NCI-H1105 treated with DMSO at 0.1 percent for 48 hours (cell line): ENCODE measurements at regions not wholly inside any gene's neighbourhood (a gene's known extent, or its start where the extent isn't known, plus 50 kb on each side); places are given as distances from the start of the nearest gene placed in this dataset.
"Not testable (repeated sequence)": the region's sequence is repeated elsewhere in the genome, so short reads cannot be mapped to it uniquely, and the experiment has no call there.

Source experiments
- DNase-seq: peaks from one replicate; lab custom pipeline; 2025; lab: John Stamatoyannopoulos, UW

- no peak for DNase-seq
Observed at GRCh38 chr16:8113843-8114242, 476.5 kb downstream of the TMEM114 start.

GRCh38 chr16:8110572-8111514 lies 479.5 kb downstream of the TMEM114 start:
- DNase-seq, result no peak

GRCh38 chr16:8109510-8110369 lies 480.6 kb downstream of the TMEM114 start:
- DNase-seq, result no peak

GRCh38 chr16:8108991-8109509 lies 481.3 kb downstream of the TMEM114 start:
- DNase-seq, result no peak

- DNase-seq, result no peak
Observed at GRCh38 chr16:8107296-8107695, 483.0 kb downstream of the TMEM114 start.

GRCh38 chr16:8103649-8104289 lies 486.5 kb downstream of the TMEM114 start:
- no peak for DNase-seq

- DNase-seq, result no peak
Observed at GRCh38 chr16:8099586-8099985, 490.7 kb downstream of the TMEM114 start.

- DNase-seq, result no peak
Observed at GRCh38 chr16:8098947-8099512, 491.3 kb downstream of the TMEM114 start.

GRCh38 chr16:8096211-8096610 lies 494.1 kb downstream of the TMEM114 start:
- DNase-seq, result no peak

GRCh38 chr16:8094696-8095095 lies 495.6 kb downstream of the TMEM114 start:
- no peak for DNase-seq

GRCh38 chr16:8088820-8089338 lies 501.4 kb downstream of the TMEM114 start:
- no peak for DNase-seq

GRCh38 chr16:8087597-8088289 lies 502.6 kb downstream of the TMEM114 start:
- no peak for DNase-seq

GRCh38 chr16:8087146-8087545 lies 503.2 kb downstream of the TMEM114 start:
- no peak for DNase-seq

GRCh38 chr16:8084882-8085281 lies 505.4 kb downstream of the TMEM114 start:
- DNase-seq, result no peak

- no peak for DNase-seq
Observed at GRCh38 chr16:8084302-8084701, 506.0 kb downstream of the TMEM114 start.

- DNase-seq, result no peak
Observed at GRCh38 chr16:8083560-8083959, 506.8 kb downstream of the TMEM114 start.

GRCh38 chr16:8080817-8081216 lies 509.5 kb downstream of the TMEM114 start:
- DNase-seq, result no peak

- no peak for DNase-seq
Observed at GRCh38 chr16:8075271-8075670, 515.0 kb downstream of the TMEM114 start.

GRCh38 chr16:8070506-8070905 lies 519.8 kb downstream of the TMEM114 start:
- no peak for DNase-seq

GRCh38 chr16:8068225-8068624 lies 522.1 kb downstream of the TMEM114 start:
- DNase-seq, result not testable (repeated sequence)

- DNase-seq, result no peak
Observed at GRCh38 chr16:8063159-8063558, 527.2 kb downstream of the TMEM114 start.
